ENCODE measurements at regions not wholly inside any gene's neighbourhood (a gene's known extent, or its start where the extent isn't known, plus 50 kb on each side); places are given as distances from the start of the nearest gene placed in this dataset.
A peak's percentile ranks its signal among the peaks of the same experiment; 100 is the strongest.

DNA sequence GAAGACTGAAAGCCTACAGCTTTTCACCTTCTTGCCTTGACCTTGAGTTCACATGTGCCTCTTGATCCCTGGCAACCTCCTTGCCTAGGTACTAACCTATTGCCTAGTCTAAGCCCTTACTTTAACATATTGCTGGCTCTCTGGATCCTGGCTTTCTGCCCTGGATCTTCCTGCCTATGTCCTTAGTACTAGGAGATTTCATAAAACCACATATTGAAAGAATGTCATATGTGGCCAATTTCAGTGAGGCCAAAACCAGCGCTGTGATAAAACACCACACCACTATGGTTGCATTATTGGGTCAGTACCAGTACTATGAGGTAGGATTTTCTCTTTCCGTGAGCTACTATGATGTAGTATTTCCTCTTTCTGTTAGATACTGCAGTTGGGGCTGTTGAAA lies 80.4 kb downstream of the CT47B1 start:
- intact Hi-C loops (cut with DNase I): loop anchor here in 3 of 10 donors (10.0 kb wide), 3 partner anchors 250 to 790 kb away; partner anchors contain the start of gene GLUD2 (in 1 of the 3)
- Histone ChIP-seq H3K36me3 (no peaks in the 10 kb centered on the region), H3K27ac (peak overlapping the region in 6 of 10 donors; percentile 14 to 68 (median 50)), H3K4me1 (peaks cover 0 to 18% (median 5%) of the 10 kb centered on the region in 9 donors), H3K9me3 (no peaks in the 10 kb centered on the region), H3K27me3 (peaks cover 0 to 7% (median 0%) of the 10 kb centered on the region in 7 donors), H3K4me3 (no peak overlapping the region)
- DNase-seq (no peak), ATAC-seq (no peak)
- 59 to 77% methylated on average over 2 of the region's 2 CpGs for WGBS, 2 donors
- TF ChIP-seq, protein P1, sequence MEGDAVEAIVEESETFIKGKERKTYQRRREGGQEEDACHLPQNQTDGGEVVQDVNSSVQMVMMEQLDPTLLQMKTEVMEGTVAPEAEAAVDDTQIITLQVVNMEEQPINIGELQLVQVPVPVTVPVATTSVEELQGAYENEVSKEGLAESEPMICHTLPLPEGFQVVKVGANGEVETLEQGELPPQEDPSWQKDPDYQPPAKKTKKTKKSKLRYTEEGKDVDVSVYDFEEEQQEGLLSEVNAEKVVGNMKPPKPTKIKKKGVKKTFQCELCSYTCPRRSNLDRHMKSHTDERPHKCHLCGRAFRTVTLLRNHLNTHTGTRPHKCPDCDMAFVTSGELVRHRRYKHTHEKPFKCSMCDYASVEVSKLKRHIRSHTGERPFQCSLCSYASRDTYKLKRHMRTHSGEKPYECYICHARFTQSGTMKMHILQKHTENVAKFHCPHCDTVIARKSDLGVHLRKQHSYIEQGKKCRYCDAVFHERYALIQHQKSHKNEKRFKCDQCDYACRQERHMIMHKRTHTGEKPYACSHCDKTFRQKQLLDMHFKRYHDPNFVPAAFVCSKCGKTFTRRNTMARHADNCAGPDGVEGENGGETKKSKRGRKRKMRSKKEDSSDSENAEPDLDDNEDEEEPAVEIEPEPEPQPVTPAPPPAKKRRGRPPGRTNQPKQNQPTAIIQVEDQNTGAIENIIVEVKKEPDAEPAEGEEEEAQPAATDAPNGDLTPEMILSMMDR (IDR thresholded peaks at IDR 0.05): no peak

DNA sequence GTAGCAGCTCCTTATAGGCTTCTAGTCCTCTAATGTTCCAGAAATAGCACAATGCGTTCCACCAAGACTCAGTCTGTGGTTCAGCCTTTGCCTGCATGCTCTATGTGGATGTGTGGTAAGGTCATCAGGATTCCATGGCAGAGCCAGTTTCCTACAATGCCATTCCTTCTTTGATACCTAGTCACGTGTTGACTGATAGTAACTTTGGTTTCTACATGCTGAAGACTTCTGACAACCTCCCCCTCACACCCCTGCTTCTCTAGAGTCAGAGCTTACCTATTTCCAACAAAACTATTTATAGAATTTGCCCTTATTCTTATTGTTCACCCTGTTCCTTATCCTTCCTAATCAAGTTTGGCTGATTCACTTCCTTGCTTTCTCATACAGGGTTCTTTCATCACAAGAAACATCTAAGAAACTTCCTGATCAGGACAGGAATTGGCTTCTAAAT lies 81.1 kb downstream of the CT47B1 start:
- Histone ChIP-seq H3K9me3 (no peaks in the 10 kb centered on the region), H3K4me3 (no peak overlapping the region), H3K4me1 (peaks cover 0 to 18% (median 5%) of the 10 kb centered on the region in 9 donors), H3K36me3 (no peaks in the 10 kb centered on the region), H3K27me3 (peaks cover 0 to 7% (median 0%) of the 10 kb centered on the region in 7 donors), H3K27ac (peak overlapping the region in 5 of 10 donors; percentile 19 to 58 (median 35))
- ATAC-seq (peak in 7 of 8 donors; percentile 46 to 75 (median 65)), DNase-seq (peak in 1 of 2 donors; percentile 4)
- WGBS, 2 donors: 28 to 31% methylated on average over 2 of the region's 2 CpGs
- intact Hi-C loops (cut with DNase I): loop anchor here in 3 of 10 donors (5.0 to 10.0 kb wide), 4 partner anchors 250 to 790 kb away; partner anchors contain the start of gene GLUD2 (in 1 of the 3)
- TF ChIP-seq, protein P1 (IDR thresholded peaks at IDR 0.05): no peak

DNA sequence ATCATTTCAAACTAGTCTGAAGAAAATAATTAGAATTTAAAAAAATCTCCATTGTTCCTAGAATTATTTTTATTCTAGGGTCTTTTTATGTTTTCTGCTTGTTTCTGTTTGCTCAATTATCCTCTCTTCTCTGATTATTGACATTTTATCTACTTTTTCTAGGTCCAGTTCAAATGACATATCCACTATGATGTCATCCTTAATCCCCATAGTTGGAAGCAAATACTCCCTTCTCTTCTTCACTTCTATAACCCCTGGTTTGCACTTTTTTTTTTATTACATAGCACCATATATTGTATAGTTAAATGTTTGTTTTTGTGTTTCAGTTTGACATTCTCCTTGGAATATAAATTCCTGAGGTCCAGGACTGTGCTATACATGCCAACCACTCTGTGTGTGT lies 82.6 kb downstream of the CT47B1 start:
- Histone ChIP-seq H3K36me3 (no peaks in the 10 kb centered on the region), H3K27me3 (no peaks in the 10 kb centered on the region), H3K9me3 (no peaks in the 10 kb centered on the region), H3K4me3 (no peak overlapping the region), H3K4me1 (peaks cover 0 to 17% (median 5%) of the 10 kb centered on the region in 9 donors), H3K27ac (no peak overlapping the region)
- no peak for DNase-seq
- TF ChIP-seq, protein P1 (IDR thresholded peaks at IDR 0.05): no peak
- intact Hi-C loops (cut with DNase I): loop anchor here in 3 of 10 donors (5.0 to 10.0 kb wide), 4 partner anchors 252 to 792 kb away; partner anchors contain the start of gene GLUD2 (in 1 of the 3)
- no peak for ATAC-seq

DNA sequence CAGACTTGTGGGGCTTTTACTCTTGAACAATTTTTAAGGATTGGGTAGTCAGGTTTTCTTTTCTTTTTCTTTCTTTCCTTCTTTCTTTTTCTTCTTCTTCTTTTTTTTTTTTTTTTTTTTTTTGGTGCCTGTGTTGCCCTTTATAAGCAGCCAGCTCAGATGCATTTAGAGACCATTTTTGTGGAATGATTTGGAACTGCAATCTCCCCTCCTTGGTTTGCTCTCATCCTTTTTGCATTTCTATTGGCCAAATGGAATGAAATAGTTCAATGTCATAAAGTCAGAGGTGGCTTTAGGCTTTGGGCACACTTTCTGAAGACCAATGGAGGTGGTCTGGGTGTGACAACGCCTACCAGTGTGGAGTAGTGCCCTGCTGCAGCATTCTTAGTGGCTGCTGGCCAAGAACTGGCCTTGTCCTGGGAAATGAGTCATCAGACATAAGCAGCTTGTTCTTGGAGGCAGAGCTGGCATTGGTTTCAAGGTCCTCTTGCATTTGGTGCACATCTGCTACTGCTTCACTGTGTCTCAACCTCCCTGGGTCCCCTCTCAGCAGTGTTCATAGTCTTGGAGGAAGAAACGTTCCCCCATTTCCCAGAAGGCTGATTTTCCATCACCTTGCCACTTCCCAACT lies 84.5 kb downstream of the CT47B1 start:
- ATAC-seq (peak in 7 of 8 donors; percentile 24 to 93 (median 66)), DNase-seq (peak; percentile 17 to 26)
- peak overlapping the region in 2 of 10 donors; percentile 13 to 43 for H3K27ac ChIP-seq
- no peaks in the 10 kb centered on the region for H3K9me3 ChIP-seq
- peaks cover 0 to 13% (median 4%) of the 10 kb centered on the region in 9 donors for H3K4me1 ChIP-seq
- intact Hi-C loops (cut with DNase I): loop anchor here in 4 of 10 donors (2.0 to 10.0 kb wide), 5 partner anchors 254 to 794 kb away; partner anchors contain the start of gene GLUD2 (in 1 of the 4)
- no peaks in the 10 kb centered on the region for H3K27me3 ChIP-seq
- 30 to 51% methylated on average over 2 of the region's 2 CpGs for WGBS, 2 donors
- TF ChIP-seq, protein P1 (IDR thresholded peaks at IDR 0.05): no peak
- no peaks in the 10 kb centered on the region for H3K36me3 ChIP-seq
- H3K4me3 ChIP-seq: no peak overlapping the region
